ENCODE measurements at regions not wholly inside any gene's neighbourhood (a gene's known extent, or its start where the extent isn't known, plus 50 kb on each side); places are given as distances from the start of the nearest gene placed in this dataset.
A peak's percentile ranks its signal among the peaks of the same experiment; 100 is the strongest.

DNA sequence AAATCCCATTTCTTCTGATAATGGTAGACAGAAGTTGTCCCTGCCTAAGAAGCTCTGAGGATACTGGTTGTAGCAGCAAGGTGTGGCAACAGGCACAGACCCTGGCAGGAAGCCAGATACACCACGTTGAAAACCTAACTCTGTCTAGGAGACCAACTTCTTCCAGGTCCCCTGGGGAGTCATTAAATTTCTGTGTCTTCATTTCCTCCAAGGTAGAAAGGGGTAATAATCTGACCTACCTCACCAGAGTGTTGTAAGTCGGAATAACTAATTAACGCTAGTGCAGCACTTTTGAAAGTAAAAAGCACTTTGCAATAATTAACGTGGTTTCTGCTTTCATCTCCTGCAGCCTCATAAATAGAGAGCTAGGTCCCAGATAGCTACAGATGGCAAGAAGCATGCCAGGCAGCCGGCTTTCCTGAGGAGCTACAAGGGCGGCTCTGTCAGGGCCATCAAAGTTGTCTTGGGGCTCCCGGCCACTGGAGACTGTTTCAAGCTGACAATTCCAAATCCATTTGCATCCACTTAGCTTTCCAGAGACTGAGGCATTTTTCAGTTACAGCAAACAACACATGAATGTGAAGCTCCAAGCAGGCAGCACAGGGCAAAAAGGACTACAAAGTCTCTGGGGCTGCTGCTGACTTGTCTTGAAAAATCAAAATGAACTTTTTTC, 176.2 kb downstream of the FOXO1 start:
- DNase-seq = peak; percentile 33

DNA sequence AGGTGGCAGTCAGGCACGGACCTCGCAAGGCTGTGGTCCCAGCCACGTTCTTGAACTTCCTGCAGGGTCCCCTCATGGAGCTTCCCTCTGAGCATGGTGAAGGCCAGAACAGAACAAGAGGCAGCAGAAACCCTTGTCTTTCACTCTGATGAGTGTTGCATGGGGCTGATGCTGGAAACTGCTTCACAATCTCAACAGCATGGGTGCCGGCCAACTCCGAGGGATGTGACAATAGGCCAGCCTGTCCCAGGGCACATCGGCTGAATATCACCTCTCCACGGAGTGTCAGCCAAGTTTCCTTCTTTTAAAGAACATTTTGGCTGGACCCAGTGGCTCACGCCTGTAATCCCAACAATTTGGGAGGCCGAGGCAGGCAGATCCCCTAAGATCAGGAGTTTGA, 173.9 kb downstream of the FOXO1 start:
- DNase-seq = no peak

DNA sequence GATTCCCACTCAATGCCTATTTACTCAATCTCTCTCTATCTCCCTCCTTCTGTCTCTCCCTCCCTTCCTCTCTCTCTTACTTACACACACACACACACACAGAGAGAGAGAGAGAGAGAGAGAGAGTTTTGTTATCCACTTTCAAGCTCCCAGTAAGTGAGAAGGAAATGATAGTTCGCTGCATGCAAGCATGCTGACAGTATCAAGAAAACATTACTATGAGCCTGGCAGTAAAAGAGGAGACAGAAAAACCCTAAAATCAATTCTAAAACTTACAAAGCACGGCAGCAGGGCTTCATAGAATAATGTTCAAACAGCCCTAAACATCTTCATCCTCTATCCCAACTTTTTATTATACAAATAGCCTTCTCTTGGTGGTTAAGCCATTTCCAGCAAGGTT, 171.9 kb downstream of the FOXO1 start:
- DNase-seq = no peak

DNA sequence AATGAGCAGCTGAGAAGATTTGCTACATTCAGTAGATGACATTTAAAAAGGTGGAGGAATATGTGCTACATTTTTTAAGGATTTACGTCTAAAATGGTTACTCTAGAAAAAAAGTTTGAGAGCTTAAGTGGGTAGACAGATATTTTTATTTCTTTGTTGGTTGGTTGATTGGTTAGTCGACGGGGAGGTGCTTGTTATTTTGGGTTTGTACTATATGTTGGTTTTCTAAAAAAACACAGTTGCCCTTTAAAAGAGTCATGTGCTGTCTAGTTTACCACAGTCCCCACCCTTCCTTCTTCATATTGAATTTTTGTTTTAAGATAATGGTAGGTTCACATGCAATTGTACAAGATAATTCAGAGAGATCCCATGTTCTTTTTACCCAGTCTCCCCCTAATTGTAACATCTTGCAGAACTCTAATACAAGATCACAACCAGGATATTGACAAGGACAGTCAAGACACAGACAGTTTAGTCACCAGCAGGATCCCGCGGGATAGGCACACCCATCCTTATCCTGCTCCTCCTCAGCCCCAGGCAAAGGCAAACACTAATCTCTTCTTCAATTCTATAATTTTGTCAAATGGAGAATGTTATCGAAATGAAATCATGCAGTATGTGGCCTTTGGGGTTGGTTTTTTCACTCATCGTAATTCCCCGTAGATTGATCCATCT, 171.4 kb downstream of the FOXO1 start:
- DNase-seq = no peak

- DNase-seq = no peak
These were observed 170.8 kb downstream of the FOXO1 start for GRCh38 chr13:40495621-40496001.

DNA sequence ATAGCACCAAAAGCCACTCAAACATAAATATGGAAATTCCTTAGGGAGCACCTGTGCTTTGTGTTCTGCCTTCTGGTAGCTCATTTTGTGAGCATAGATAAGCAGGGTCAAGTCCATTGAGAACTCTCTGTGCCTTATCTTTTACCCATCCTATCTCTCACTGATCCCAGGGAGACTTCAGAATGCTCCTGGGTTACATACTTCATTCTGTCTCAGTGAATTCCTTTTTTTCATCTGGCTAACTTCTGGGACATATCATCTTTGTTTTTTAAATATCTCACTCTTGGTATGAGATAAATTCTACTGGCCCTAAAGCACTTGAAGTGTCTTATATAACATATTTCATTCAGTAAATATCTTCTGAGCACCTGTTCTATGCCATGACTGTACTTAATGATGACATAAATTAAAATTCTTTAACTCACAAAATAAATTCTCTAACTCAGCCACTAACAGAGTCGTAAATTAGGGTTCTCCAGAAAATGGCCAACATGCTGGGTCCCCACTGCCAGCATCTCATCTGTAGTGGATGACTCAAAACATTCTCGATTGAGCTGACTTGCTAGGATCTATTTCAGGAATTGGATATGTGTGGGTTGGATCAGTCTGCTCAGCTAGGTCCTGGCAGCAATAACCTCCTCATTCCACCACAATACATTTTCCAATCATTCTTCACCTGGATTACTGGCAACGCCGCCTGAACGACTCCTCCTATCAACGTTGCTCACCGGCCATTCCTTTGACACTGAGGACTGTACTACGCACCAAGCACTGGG, 170.2 kb downstream of the FOXO1 start:
- DNase-seq = no peak

GRCh38 chr13:40498461-40498860, 168.0 kb downstream of the FOXO1 start:
- no peak for DNase-seq

GRCh38 chr13:40502236-40502635, 164.2 kb downstream of the FOXO1 start:
- no peak for DNase-seq

- no peak for DNase-seq
These were observed 163.4 kb downstream of the FOXO1 start for GRCh38 chr13:40503011-40503410.

DNA sequence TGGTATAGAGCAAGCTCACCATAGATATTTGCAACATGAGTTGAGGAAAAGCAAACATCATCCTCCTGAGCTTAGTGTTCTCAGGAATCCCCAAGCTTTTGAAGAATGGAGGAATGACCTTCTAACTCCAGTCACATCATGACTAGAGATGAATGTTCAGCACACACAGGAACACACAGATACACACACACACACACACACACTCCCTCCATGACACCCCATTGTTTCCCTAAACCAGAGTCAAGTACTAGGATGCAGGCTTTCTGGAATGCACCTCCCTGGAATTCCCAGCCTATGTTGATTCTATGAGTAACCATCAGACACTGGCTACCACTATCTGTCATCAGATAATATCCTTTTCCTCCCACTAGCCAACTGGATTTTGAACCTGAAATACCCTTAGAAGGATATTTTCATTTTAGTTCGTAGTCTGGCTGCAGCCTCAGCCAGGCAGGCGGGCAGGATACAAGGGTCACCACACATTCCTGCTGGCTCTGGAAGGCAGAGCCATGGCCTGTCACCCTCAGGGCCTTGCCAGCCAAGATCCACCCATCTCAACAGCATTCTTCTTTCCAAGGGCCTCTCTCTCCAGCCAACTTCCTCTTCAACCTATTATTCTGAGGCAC, 162.4 kb downstream of the FOXO1 start:
- no peak for DNase-seq

DNA sequence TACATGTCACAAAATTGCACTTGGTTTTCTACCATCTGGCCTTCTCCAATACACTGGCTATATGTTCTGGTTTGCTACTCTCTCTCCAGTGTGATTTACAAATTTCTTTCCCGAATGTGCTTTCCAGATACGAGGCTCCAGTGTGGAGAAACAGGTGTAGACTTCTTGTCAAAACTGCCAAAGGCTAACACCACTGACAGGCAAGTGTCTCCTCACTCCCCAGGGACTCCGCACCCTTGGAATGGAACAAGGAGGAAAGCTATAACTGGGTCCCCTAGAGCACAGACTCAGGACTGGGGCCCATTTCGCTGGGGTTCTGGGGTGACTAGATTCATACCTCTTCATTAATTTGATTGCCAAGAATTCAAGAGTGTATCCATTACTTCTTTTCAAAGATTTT, 161.8 kb downstream of the FOXO1 start:
- DNase-seq = no peak

GRCh38 chr13:40505196-40505595, 161.2 kb downstream of the FOXO1 start:
- DNase-seq = no peak

Measured in effector CD4-positive, alpha-beta T cell (primary cell).